H9 (cell line): ENCODE measurements at regions not wholly inside any gene's neighbourhood (a gene's known extent, or its start where the extent isn't known, plus 50 kb on each side); places are given as distances from the start of the nearest gene placed in this dataset.

Experiments
- DNase-seq: peaks from one replicate; pipeline ENCODE4 v3.0.0-alpha.2; 2017
- H2AFZ ChIP-seq: one replicate; pipeline ENCODE4 v1.6.1; 2013; ENCODE audit warnings: mild to moderate bottlenecking, low read length, control low read depth, moderate library complexity
- H2AK5ac ChIP-seq: 2 replicates; pipeline ENCODE4 v1.6.1; 2013; ENCODE audit warnings: low read length, control low read depth, mixed read lengths; ENCODE audit not compliant: insufficient read length
- H2BK120ac ChIP-seq: one replicate; pipeline ENCODE4 v1.6.1; 2013; ENCODE audit warnings: low read depth, mild to moderate bottlenecking, low read length, control low read depth, inconsistent platforms; ENCODE audit not compliant: poor library complexity, severe bottlenecking
- H2BK12ac ChIP-seq: 2 replicates; pipeline ENCODE4 v1.6.1; 2013; ENCODE audit warnings: low read length, control low read depth, mixed read lengths, low read depth; ENCODE audit not compliant: insufficient read length
- H2BK15ac ChIP-seq: 2 replicates; pipeline ENCODE4 v1.6.1; 2013; ENCODE audit warnings: low read depth, low read length, control low read depth
- H2BK20ac ChIP-seq: one replicate; pipeline ENCODE4 v1.6.1; 2013; ENCODE audit warnings: low read depth, mild to moderate bottlenecking, low read length, control low read depth, inconsistent platforms; ENCODE audit not compliant: poor library complexity, severe bottlenecking
- H2BK5ac ChIP-seq: 2 replicates; pipeline ENCODE4 v1.6.1; 2013; ENCODE audit warnings: low read length, control low read depth, mixed read lengths; ENCODE audit not compliant: insufficient read length
- H3K14ac ChIP-seq: 2 replicates; pipeline ENCODE4 v1.6.1; 2013; ENCODE audit warnings: low read length, control low read depth; ENCODE audit not compliant: insufficient read depth
- H3K18ac ChIP-seq: 2 replicates; pipeline ENCODE4 v1.6.1; 2013; ENCODE audit warnings: low read depth, mild to moderate bottlenecking, mixed read lengths, low read length, control low read depth; ENCODE audit not compliant: insufficient read length
- H3K23ac ChIP-seq: 2 replicates; pipeline ENCODE4 v1.6.1; 2013; ENCODE audit warnings: low read length, control low read depth, mixed read lengths, low read depth; ENCODE audit not compliant: insufficient read length
- H3K23me2 ChIP-seq: 2 replicates; pipeline ENCODE4 v1.6.1; 2013; ENCODE audit warnings: low read depth, mild to moderate bottlenecking, mixed read lengths, low read length, control low read depth; ENCODE audit not compliant: insufficient read length, poor library complexity, severe bottlenecking
- H3K27ac ChIP-seq: 2 replicates; pipeline ENCODE4 v1.5.1; 2013; ENCODE audit warnings: low read length, control low read depth, mixed read lengths, low read depth; ENCODE audit not compliant: insufficient read length
- H3K27me3 ChIP-seq: 2 replicates; pipeline ENCODE4 v1.6.1; 2013; ENCODE audit warnings: low read length, control low read depth, inconsistent platforms; ENCODE audit not compliant: insufficient read depth
- H3K4ac ChIP-seq: 2 replicates; pipeline ENCODE4 v1.6.1; 2013; ENCODE audit warnings: low read depth, mild to moderate bottlenecking, control low read depth, inconsistent platforms, low read length, moderate library complexity
- H3K4me1 ChIP-seq: 2 replicates; pipeline ENCODE4 v1.6.1; 2013; ENCODE audit warnings: low read length, control low read depth, inconsistent platforms; ENCODE audit not compliant: insufficient read depth
- H3K4me2 ChIP-seq: 2 replicates; pipeline ENCODE4 v1.6.1; 2013; ENCODE audit warnings: low read length, control low read depth, mixed read lengths; ENCODE audit not compliant: insufficient read length, insufficient read depth
- H3K56ac ChIP-seq: 2 replicates; pipeline ENCODE4 v1.6.1; 2013; ENCODE audit warnings: low read depth, mild to moderate bottlenecking, mixed read lengths, low read length, control low read depth; ENCODE audit not compliant: insufficient read length
- H3K79me1 ChIP-seq: 2 replicates; pipeline ENCODE4 v1.6.1; 2013; ENCODE audit warnings: low read depth, mild to moderate bottlenecking, moderate library complexity, low read length, control low read depth, inconsistent platforms; ENCODE audit not compliant: insufficient read depth, poor library complexity, severe bottlenecking
- H3K79me2 ChIP-seq: 2 replicates; pipeline ENCODE4 v1.6.1; 2013; ENCODE audit warnings: low read length, control low read depth, inconsistent platforms; ENCODE audit not compliant: insufficient read depth
- H3K9ac ChIP-seq: 2 replicates; pipeline ENCODE4 v1.6.1; 2013; ENCODE audit warnings: low read length, control low read depth, mixed read lengths; ENCODE audit not compliant: insufficient read length; ENCODE audit errors: extremely low read depth
- H3K9me3 ChIP-seq: one replicate; pipeline ENCODE4 v1.6.1; 2013; ENCODE audit warnings: low read depth, low read length, inconsistent platforms; ENCODE audit not compliant: control insufficient read depth
- H3T11ph ChIP-seq: one replicate; pipeline ENCODE4 v1.6.1; 2013; ENCODE audit warnings: mild to moderate bottlenecking, low read length, control low read depth, inconsistent platforms
- H4K20me1 ChIP-seq: one replicate; pipeline ENCODE4 v1.6.1; 2013; ENCODE audit not compliant: control insufficient read depth, insufficient read length, insufficient read depth
- H4K5ac ChIP-seq: 2 replicates; pipeline ENCODE4 v1.6.1; 2013; ENCODE audit warnings: low read depth, mild to moderate bottlenecking, mixed read lengths, low read length, control low read depth; ENCODE audit not compliant: insufficient read length
- H4K8ac ChIP-seq: replicated peaks from 2 replicates; pipeline ENCODE4 v1.6.1; 2013; ENCODE audit warnings: low read length, control low read depth, mixed read lengths, low read depth; ENCODE audit not compliant: insufficient read length
- H4K91ac ChIP-seq: 2 replicates; pipeline ENCODE4 v1.6.1; 2013; ENCODE audit warnings: low read depth, mild to moderate bottlenecking, moderate library complexity, mixed read lengths, low read length, control low read depth; ENCODE audit not compliant: insufficient read length
- H3K27ac Mint-ChIP-seq, 3 experiments: 2 replicates in 2 of 3; 3 replicates in 1 of 3; pipeline ENCODE4 v1.8.0; 2020 to 2021; ENCODE audit warnings: mixed read lengths in 3 of 3, mild to moderate bottlenecking in 1 of 3, moderate library complexity in 1 of 3
- H3K27me3 Mint-ChIP-seq: 2 replicates; pipeline ENCODE4 v1.8.0; 2021; ENCODE audit warnings: low read depth, mild to moderate bottlenecking, moderate library complexity, mixed read lengths
- H3K36me3 Mint-ChIP-seq, 3 experiments: 2 replicates in 2 of 3; 3 replicates in 1 of 3; pipeline ENCODE4 v1.8.0; 2020 to 2021; ENCODE audit warnings: low read depth in 3 of 3, mixed read lengths in 3 of 3; ENCODE audit not compliant: insufficient read depth in 1 of 3
- H3K4me1 Mint-ChIP-seq, 2 experiments: 2 replicates each; pipeline ENCODE4 v1.8.0; 2020; ENCODE audit warnings: mixed read lengths in 2 of 2
- H3K4me3 Mint-ChIP-seq, 2 experiments: 2 replicates in 1 of 2; 3 replicates in 1 of 2; pipeline ENCODE4 v1.8.0; 2020 to 2021; ENCODE audit warnings: mild to moderate bottlenecking in 2 of 2, mixed read lengths in 2 of 2, moderate library complexity in 1 of 2
- H3K9me3 Mint-ChIP-seq, 2 experiments: 2 replicates in 1 of 2; 3 replicates in 1 of 2; pipeline ENCODE4 v1.8.0; 2020; ENCODE audit warnings: mild to moderate bottlenecking in 2 of 2, mixed read lengths in 2 of 2, moderate library complexity in 1 of 2
- CTCF ChIP-seq: fragments of 200-600 bp; sonication (generic); conservative IDR thresholded peaks from 3 replicates; pipeline ENCODE4 v1.8.0; 2021; ENCODE audit warnings: antibody characterized with exemption, mild to moderate bottlenecking
- WGBS: extraction: QIAGEN DNeasy Blood & Tissue Kit; methylation state at CpG from one replicate; pipeline ENCODE4 v1.1.7; 2013; ENCODE audit warnings: missing lambda C conversion rate, low lambda C conversion rate, mixed read lengths; ENCODE audit not compliant: insufficient read length; ENCODE audit errors: extremely low coverage; 5-methylcytosine and 5-hydroxymethylcytosine counted together

GRCh38 chr2:48174503-48174902 lies 140.0 kb upstream of the FOXN2 start:
- Histone ChIP-seq H3K9ac (no peak overlapping the region), H2BK5ac (no peak overlapping the region), H3K27ac (no peak overlapping the region), H2AK5ac (no peak overlapping the region), H4K91ac (no peak overlapping the region), H4K20me1 (no peaks in the 10 kb centered on the region), H2BK15ac (no peak overlapping the region), H3K27me3 (no peaks in the 10 kb centered on the region), H3K79me2 (no peaks in the 10 kb centered on the region), H4K8ac (no peak overlapping the region), H3K56ac (no peak overlapping the region), H3K4ac (no peak overlapping the region), H3K4me1 (peaks cover 2% of the 10 kb centered on the region; the same call in 1 of the 2 replicates), H3K79me1 (no peaks in the 10 kb centered on the region), H3K23ac (no peak overlapping the region), H4K5ac (no peak overlapping the region), H3K9me3 (no peaks in the 10 kb centered on the region), H3K23me2 (no peaks in the 10 kb centered on the region), H2BK20ac (no peak overlapping the region), H2BK120ac (no peak overlapping the region), H3K18ac (no peak overlapping the region), H2BK12ac (no peak overlapping the region), H3K4me2 (no peak overlapping the region), H2AFZ (no peak overlapping the region), H3T11ph (no peak overlapping the region), H3K14ac (no peak overlapping the region)
- H3K36me3 Mint-ChIP-seq = peaks cover 0 to 4% (median 3%) of the 10 kb centered on the region in 3 experiments; a peak in 1 of 7 replicates
- H3K27ac Mint-ChIP-seq = no peak overlapping the region
- H3K27me3 Mint-ChIP-seq = no peaks in the 10 kb centered on the region
- H3K4me3 Mint-ChIP-seq = no peak overlapping the region
- H3K4me1 Mint-ChIP-seq = peaks cover 7 to 10% of the 10 kb centered on the region in 2 experiments
- H3K9me3 Mint-ChIP-seq = 0 out of 5 replicates have a peak, but pooled peaks cover 0 to 2% of the 10 kb centered on the region in 2 experiments
- no peak for TF ChIP-seq CTCF
- DNase-seq = no peak
- no CpG with 5 or more reads among the region's 2 CpGs for WGBS
